Cardiac muscle cell (in vitro differentiated cells and primary cell): ENCODE measurements at regions not wholly inside any gene's neighbourhood (a gene's known extent, or its start where the extent isn't known, plus 50 kb on each side); places are given as distances from the start of the nearest gene placed in this dataset.

Experiments
- DNase-seq, 2 donors: peaks; one replicate each; pipeline versions ENCODE4 v3.0.0 to v3.0.0-alpha.2; 2010 to 2017; ENCODE audit warnings: low read depth in 1 of 2, low spot score in 1 of 2
- H3K27ac ChIP-seq: fragments of 200-600 bp; sonication (generic); 2 replicates; pipeline ENCODE4 v1.5.1; 2016
- H3K27me3 ChIP-seq: fragments of 200-600 bp; sonication (generic); 2 replicates; pipeline ENCODE4 v1.6.0; 2016; ENCODE audit warnings: control low read depth
- H3K36me3 ChIP-seq: fragments of 200-600 bp; sonication (generic); 2 replicates; pipeline ENCODE4 v1.5.1; 2016; ENCODE audit warnings: control low read depth
- H3K4me1 ChIP-seq: fragments of 200-600 bp; sonication (generic); 2 replicates; pipeline ENCODE4 v1.8.1; 2017; ENCODE audit warnings: low read depth, mild to moderate bottlenecking, mixed run types
- H3K4me3 ChIP-seq: fragments of 200-600 bp; sonication (generic); 2 replicates; pipeline ENCODE4 v1.5.1; 2016; ENCODE audit warnings: mild to moderate bottlenecking
- H3K9me3 ChIP-seq: fragments of 200-600 bp; sonication (generic); 2 replicates; pipeline ENCODE4 v1.5.1; 2017; ENCODE audit warnings: low read depth, mild to moderate bottlenecking, control low read depth
- CTCF ChIP-seq: IDR thresholded peaks from 2 replicates; pipeline ENCODE4 v1.5.1; 2012; ENCODE audit warnings: low read depth, mild to moderate bottlenecking, low read length

GRCh38 chr15:70179309-70179892, 81.7 kb upstream of the TLE3 start:
- no peak overlapping the region for H3K4me3 ChIP-seq
- H3K9me3 ChIP-seq = no peaks in the 10 kb centered on the region
- no peak overlapping the region for H3K27ac ChIP-seq
- no peak for TF ChIP-seq CTCF
- peaks cover 6% of the 10 kb centered on the region for H3K4me1 ChIP-seq
- peaks cover 70% of the 10 kb centered on the region for H3K27me3 ChIP-seq
- DNase-seq = no peak
- H3K36me3 ChIP-seq = no peaks in the 10 kb centered on the region

GRCh38 chr15:70178335-70179084, 80.8 kb upstream of the TLE3 start:
- no peak for TF ChIP-seq CTCF
- Histone ChIP-seq H3K36me3 (no peaks in the 10 kb centered on the region), H3K4me3 (no peak overlapping the region), H3K4me1 (peaks cover 9% of the 10 kb centered on the region), H3K27me3 (peaks cover 72% of the 10 kb centered on the region), H3K9me3 (no peaks in the 10 kb centered on the region), H3K27ac (no peak overlapping the region)
- DNase-seq = no peak

- H3K27ac ChIP-seq = no peak overlapping the region
- H3K9me3 ChIP-seq = no peaks in the 10 kb centered on the region
- peaks cover 57% of the 10 kb centered on the region for H3K27me3 ChIP-seq
- no peaks in the 10 kb centered on the region for H3K36me3 ChIP-seq
- no peak overlapping the region for H3K4me3 ChIP-seq
- TF ChIP-seq CTCF = no peak
- H3K4me1 ChIP-seq = peaks cover 21% of the 10 kb centered on the region
- DNase-seq = no peak
Measured at GRCh38 chr15:70172566-70173225, 75.0 kb upstream of the TLE3 start.

GRCh38 chr15:70172124-70172523, 74.4 kb upstream of the TLE3 start:
- H3K9me3 ChIP-seq = no peaks in the 10 kb centered on the region
- DNase-seq = no peak
- no peak overlapping the region for H3K27ac ChIP-seq
- H3K36me3 ChIP-seq = no peaks in the 10 kb centered on the region
- no peak for TF ChIP-seq CTCF
- no peak overlapping the region for H3K4me3 ChIP-seq
- H3K4me1 ChIP-seq = peaks cover 21% of the 10 kb centered on the region
- peaks cover 53% of the 10 kb centered on the region for H3K27me3 ChIP-seq

GRCh38 chr15:70171256-70171886, 73.7 kb upstream of the TLE3 start:
- TF ChIP-seq CTCF = no peak

More at GRCh38 chr15:70171256-70171886, 73.7 kb upstream of the TLE3 start:
- Histone ChIP-seq H3K9me3 (no peaks in the 10 kb centered on the region), H3K27ac (no peak overlapping the region), H3K36me3 (no peaks in the 10 kb centered on the region), H3K4me3 (no peak overlapping the region), H3K4me1 (peaks cover 24% of the 10 kb centered on the region), H3K27me3 (peaks cover 52% of the 10 kb centered on the region)
- DNase-seq = peak; percentile 49 to 56
